Breast epithelium (tissue), 3 donors: ENCODE measurements at regions not wholly inside any gene's neighbourhood (a gene's known extent, or its start where the extent isn't known, plus 50 kb on each side); places are given as distances from the start of the nearest gene placed in this dataset.

Experiments used
- POLR2A ChIP-seq: fragments of 450-650 bp; IDR thresholded peaks from one replicate; pipeline ENCODE4 v1.6.1; 2016; ENCODE audit warnings: antibody characterized with exemption, mild to moderate bottlenecking, moderate library complexity
- TF ChIP-seq, protein P1 (sequence below), 3 donors: fragments of 450-650 bp; IDR thresholded peaks; one replicate each; pipeline ENCODE4 v1.5.1; 2016 to 2017; ENCODE audit warnings: antibody characterized with exemption in 3 of 3, mild to moderate bottlenecking in 3 of 3, moderate library complexity in 3 of 3

DNA sequence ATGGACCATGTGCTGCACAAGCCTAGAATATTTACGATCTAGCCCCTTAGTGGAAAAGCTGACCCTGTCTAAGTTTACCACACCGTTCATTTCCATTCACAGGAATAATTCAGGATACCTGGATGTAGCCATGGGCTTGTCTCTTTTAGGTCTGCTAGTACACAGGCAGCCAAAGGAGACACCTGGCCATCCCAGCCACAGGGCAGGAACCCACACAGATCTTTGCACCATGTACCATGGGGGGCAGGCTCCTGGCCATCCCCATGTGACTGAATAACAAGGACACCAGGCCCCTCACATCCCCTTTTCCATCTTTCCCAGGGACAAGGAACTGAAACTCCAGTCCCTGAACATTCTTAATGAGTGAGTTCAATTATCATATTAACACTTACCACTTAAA is 467.3 kb upstream of the MYT1L start:
- TF ChIP-seq, protein P1, sequence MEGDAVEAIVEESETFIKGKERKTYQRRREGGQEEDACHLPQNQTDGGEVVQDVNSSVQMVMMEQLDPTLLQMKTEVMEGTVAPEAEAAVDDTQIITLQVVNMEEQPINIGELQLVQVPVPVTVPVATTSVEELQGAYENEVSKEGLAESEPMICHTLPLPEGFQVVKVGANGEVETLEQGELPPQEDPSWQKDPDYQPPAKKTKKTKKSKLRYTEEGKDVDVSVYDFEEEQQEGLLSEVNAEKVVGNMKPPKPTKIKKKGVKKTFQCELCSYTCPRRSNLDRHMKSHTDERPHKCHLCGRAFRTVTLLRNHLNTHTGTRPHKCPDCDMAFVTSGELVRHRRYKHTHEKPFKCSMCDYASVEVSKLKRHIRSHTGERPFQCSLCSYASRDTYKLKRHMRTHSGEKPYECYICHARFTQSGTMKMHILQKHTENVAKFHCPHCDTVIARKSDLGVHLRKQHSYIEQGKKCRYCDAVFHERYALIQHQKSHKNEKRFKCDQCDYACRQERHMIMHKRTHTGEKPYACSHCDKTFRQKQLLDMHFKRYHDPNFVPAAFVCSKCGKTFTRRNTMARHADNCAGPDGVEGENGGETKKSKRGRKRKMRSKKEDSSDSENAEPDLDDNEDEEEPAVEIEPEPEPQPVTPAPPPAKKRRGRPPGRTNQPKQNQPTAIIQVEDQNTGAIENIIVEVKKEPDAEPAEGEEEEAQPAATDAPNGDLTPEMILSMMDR (IDR thresholded peaks at IDR 0.05) = no peak
- no peak for TF ChIP-seq POLR2A
